Heart left ventricle (tissue), 13 donors: ENCODE measurements at regions not wholly inside any gene's neighbourhood (a gene's known extent, or its start where the extent isn't known, plus 50 kb on each side); places are given as distances from the start of the nearest gene placed in this dataset.

ENCODE experiments used
- POLR2A ChIP-seq, 2 donors: fragments of 450-650 bp; IDR thresholded peaks; one replicate each; pipeline ENCODE4 v1.6.1; 2017; ENCODE audit warnings: antibody characterized with exemption in 2 of 2, mild to moderate bottlenecking in 2 of 2, moderate library complexity in 2 of 2
- TF ChIP-seq, protein P1 (sequence below), 12 donors: fragments of 200-600 bp; sonication (generic) in 4 of 12; IDR thresholded peaks; one replicate each; pipeline versions ENCODE4 v1.5.0 to v1.8.0; 2018 to 2022; ENCODE audit warnings: antibody characterized with exemption in 12 of 12, mild to moderate bottlenecking in 5 of 12
- donor health status: ischemic (EF 13 %, LVEDD 7.1; RV severe dilation, severe dysfunction).
- donor health status: DM: no; HTN: yes; CAD: no.
- donor health status: DM: no; HTN: no; CAD: no.
- donor health status: ischemic (EF 25% LVEDD 6.9; RV normal size, moderate dysfunction).
- donor health status: ischemic (EF 25% LVEDD 5.7; RV mildly dilated, moderate dysfunction).
- donor health status: ischemic (EF 35%, LVEDD 5.7; RV mildly dilated, moderate dysfunction).
- donor health status: nonischemic (EF 11% LVEDD 7.7; RV severe dilation, severe dysfunction).
- donor health status: DM: yes; HTN: yes; CAD: no.
- donor health status: PGD.
- donor health status: ischemic (EF 29% LVEDD 5.4; RV normal size, mild dysfunction).
- donor health status: nonischemic (EF 23%, LVEDD 6.1; RV moderate dilation, normal function).

DNA sequence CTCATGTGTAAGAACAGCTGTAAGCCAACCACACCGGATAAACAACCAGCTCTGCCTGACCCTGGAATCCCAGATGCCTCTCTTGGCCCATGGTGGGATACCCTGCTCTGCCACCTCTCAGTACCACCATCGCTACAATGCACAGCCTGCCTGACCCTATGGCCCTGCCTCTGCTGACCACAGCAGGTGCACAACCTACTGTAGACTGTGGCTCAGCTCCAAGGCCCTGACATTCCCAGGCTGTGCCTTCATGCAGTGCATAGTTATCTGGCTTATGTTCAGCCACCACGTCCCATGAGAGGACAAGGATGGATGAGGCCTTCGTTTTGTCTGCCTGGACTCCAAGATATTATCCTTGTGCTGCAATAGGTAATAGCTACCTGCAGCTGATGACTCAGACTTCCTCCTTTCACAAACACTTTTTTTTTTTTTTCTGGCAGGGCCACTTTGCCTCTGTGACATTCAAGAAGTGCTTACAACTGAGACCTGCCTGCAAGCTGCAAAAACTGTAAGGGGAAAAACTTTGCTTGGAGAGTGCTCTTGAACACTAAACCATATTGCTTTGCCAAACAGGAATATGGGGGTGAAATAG, 177.7 kb downstream of the URB2 start:
- TF ChIP-seq, protein P1, sequence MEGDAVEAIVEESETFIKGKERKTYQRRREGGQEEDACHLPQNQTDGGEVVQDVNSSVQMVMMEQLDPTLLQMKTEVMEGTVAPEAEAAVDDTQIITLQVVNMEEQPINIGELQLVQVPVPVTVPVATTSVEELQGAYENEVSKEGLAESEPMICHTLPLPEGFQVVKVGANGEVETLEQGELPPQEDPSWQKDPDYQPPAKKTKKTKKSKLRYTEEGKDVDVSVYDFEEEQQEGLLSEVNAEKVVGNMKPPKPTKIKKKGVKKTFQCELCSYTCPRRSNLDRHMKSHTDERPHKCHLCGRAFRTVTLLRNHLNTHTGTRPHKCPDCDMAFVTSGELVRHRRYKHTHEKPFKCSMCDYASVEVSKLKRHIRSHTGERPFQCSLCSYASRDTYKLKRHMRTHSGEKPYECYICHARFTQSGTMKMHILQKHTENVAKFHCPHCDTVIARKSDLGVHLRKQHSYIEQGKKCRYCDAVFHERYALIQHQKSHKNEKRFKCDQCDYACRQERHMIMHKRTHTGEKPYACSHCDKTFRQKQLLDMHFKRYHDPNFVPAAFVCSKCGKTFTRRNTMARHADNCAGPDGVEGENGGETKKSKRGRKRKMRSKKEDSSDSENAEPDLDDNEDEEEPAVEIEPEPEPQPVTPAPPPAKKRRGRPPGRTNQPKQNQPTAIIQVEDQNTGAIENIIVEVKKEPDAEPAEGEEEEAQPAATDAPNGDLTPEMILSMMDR (IDR thresholded peaks at IDR 0.05) = no peak
- TF ChIP-seq POLR2A (IDR thresholded peaks at IDR 0.05) = no peak
